Glomerular visceral epithelial cell (primary cell): ENCODE measurements at regions not wholly inside any gene's neighbourhood (a gene's known extent, or its start where the extent isn't known, plus 50 kb on each side); places are given as distances from the start of the nearest gene placed in this dataset.
A peak's percentile ranks its signal among the peaks of the same experiment; 100 is the strongest.

Source experiments
- DNase-seq: peaks from one replicate; pipeline ENCODE4 v3.0.0-alpha.2; 2016; ENCODE audit errors: extremely low spot score

GRCh38 chr1:118736322-118736721 lies 251.8 kb downstream of the TBX15 start:
- no peak for DNase-seq

GRCh38 chr1:118717893-118718292 lies 270.2 kb downstream of the TBX15 start:
- DNase-seq: peak; percentile 16

- DNase-seq: no peak
These were observed 271.4 kb downstream of the TBX15 start for GRCh38 chr1:118716775-118717174.

- DNase-seq: no peak
These were observed 276.8 kb downstream of the TBX15 start for GRCh38 chr1:118711356-118711755.

- no peak for DNase-seq
These were observed 289.2 kb downstream of the TBX15 start for GRCh38 chr1:118698911-118699310.

- no peak for DNase-seq
These were observed 296.0 kb downstream of the TBX15 start for GRCh38 chr1:118692143-118692542.

GRCh38 chr1:118688891-118689290 lies 299.3 kb downstream of the TBX15 start:
- DNase-seq: no peak

GRCh38 chr1:118661769-118662320 lies 326.3 kb downstream of the TBX15 start:
- DNase-seq: no peak

- DNase-seq: no peak
These were observed 327.4 kb downstream of the TBX15 start for GRCh38 chr1:118660769-118661168.

GRCh38 chr1:118659646-118660045 lies 328.5 kb downstream of the TBX15 start:
- DNase-seq: no peak

- no peak for DNase-seq
These were observed 337.9 kb downstream of the TBX15 start for GRCh38 chr1:118650107-118650807.

GRCh38 chr1:118649369-118650106 lies 338.6 kb downstream of the TBX15 start:
- no peak for DNase-seq

GRCh38 chr1:118636004-118636403 lies 352.1 kb downstream of the TBX15 start:
- DNase-seq: no peak

- no peak for DNase-seq
These were observed 360.7 kb downstream of the TBX15 start for GRCh38 chr1:118627435-118627834.

- DNase-seq: no peak
These were observed 366.3 kb downstream of the TBX15 start for GRCh38 chr1:118621839-118622238.

GRCh38 chr1:118618618-118619340 lies 369.4 kb downstream of the TBX15 start:
- no peak for DNase-seq

GRCh38 chr1:118617916-118618315 lies 370.2 kb downstream of the TBX15 start:
- DNase-seq: no peak

GRCh38 chr1:118615066-118615465 lies 373.1 kb downstream of the TBX15 start:
- DNase-seq: no peak

GRCh38 chr1:118589238-118589846 lies 398.8 kb downstream of the TBX15 start:
- DNase-seq: no peak

- no peak for DNase-seq
These were observed 399.6 kb downstream of the TBX15 start for GRCh38 chr1:118588566-118588965.

- DNase-seq: no peak
These were observed 393.2 kb upstream of the SPAG17 start for GRCh38 chr1:118578276-118578675.

- DNase-seq: no peak
These were observed 390.0 kb upstream of the SPAG17 start for GRCh38 chr1:118575060-118575459.
